Activated CD4-positive, CD25-positive, alpha-beta regulatory T cell treated with anti-CD3 and anti-CD28 coated beads, Interleukin-2, amount 50 U/mL, for 24 hours (primary cell): ENCODE measurements at regions not wholly inside any gene's neighbourhood (a gene's known extent, or its start where the extent isn't known, plus 50 kb on each side); places are given as distances from the start of the nearest gene placed in this dataset.

Source experiments
- ATAC-seq, 2 donors: fragments of 150-1000 bp; cut with Tn5 transposase; one replicate each; pipeline ENCODE4 v1.10.0; 2021; ENCODE audit warnings: mild to moderate bottlenecking in 1 of 2, moderate library complexity in 1 of 2

- ATAC-seq = no peak
Observed at GRCh38 chr11:109173504-109173903, 248.5 kb upstream of the C11orf87 start.

GRCh38 chr11:109184376-109184775, 237.6 kb upstream of the C11orf87 start:
- ATAC-seq = no peak

- ATAC-seq = no peak
Observed at GRCh38 chr11:109192864-109193263, 229.1 kb upstream of the C11orf87 start.

GRCh38 chr11:109193880-109194279, 228.1 kb upstream of the C11orf87 start:
- no peak for ATAC-seq

GRCh38 chr11:109196016-109196415, 226.0 kb upstream of the C11orf87 start:
- no peak for ATAC-seq

- no peak for ATAC-seq
Observed at GRCh38 chr11:109197656-109198055, 224.3 kb upstream of the C11orf87 start.

GRCh38 chr11:109203176-109203575, 218.8 kb upstream of the C11orf87 start:
- ATAC-seq = no peak

- ATAC-seq = no peak
Observed at GRCh38 chr11:109205312-109205711, 216.7 kb upstream of the C11orf87 start.

- no peak for ATAC-seq
Observed at GRCh38 chr11:109208121-109208520, 213.9 kb upstream of the C11orf87 start.

GRCh38 chr11:109209572-109209971, 212.4 kb upstream of the C11orf87 start:
- no peak for ATAC-seq

- no peak for ATAC-seq
Observed at GRCh38 chr11:109221190-109221589, 200.8 kb upstream of the C11orf87 start.

GRCh38 chr11:109222761-109223160, 199.2 kb upstream of the C11orf87 start:
- ATAC-seq = no peak

- ATAC-seq = no peak
Observed at GRCh38 chr11:109223451-109223850, 198.5 kb upstream of the C11orf87 start.

GRCh38 chr11:109229682-109230081, 192.3 kb upstream of the C11orf87 start:
- no peak for ATAC-seq

GRCh38 chr11:109236188-109236587, 185.8 kb upstream of the C11orf87 start:
- no peak for ATAC-seq

- no peak for ATAC-seq
Observed at GRCh38 chr11:109236696-109237095, 185.3 kb upstream of the C11orf87 start.

- ATAC-seq = no peak
Observed at GRCh38 chr11:109237636-109238035, 184.4 kb upstream of the C11orf87 start.

- ATAC-seq = no peak
Observed at GRCh38 chr11:109241988-109242536, 179.9 kb upstream of the C11orf87 start.

- no peak for ATAC-seq
Observed at GRCh38 chr11:109247071-109247470, 174.9 kb upstream of the C11orf87 start.

- no peak for ATAC-seq
Observed at GRCh38 chr11:109249597-109249996, 172.4 kb upstream of the C11orf87 start.

- no peak for ATAC-seq
Observed at GRCh38 chr11:109251230-109251629, 170.8 kb upstream of the C11orf87 start.

- no peak for ATAC-seq
Observed at GRCh38 chr11:109264128-109264527, 157.9 kb upstream of the C11orf87 start.

- ATAC-seq = no peak
Observed at GRCh38 chr11:109267293-109268095, 154.5 kb upstream of the C11orf87 start.

GRCh38 chr11:109275931-109276330, 146.1 kb upstream of the C11orf87 start:
- ATAC-seq = no peak

GRCh38 chr11:109285465-109285864, 136.5 kb upstream of the C11orf87 start:
- ATAC-seq = no peak
